GM12864 (cell line): ENCODE measurements at regions not wholly inside any gene's neighbourhood (a gene's known extent, or its start where the extent isn't known, plus 50 kb on each side); places are given as distances from the start of the nearest gene placed in this dataset.
"Not testable (repeated sequence)": the region's sequence is repeated elsewhere in the genome, so short reads cannot be mapped to it uniquely, and the experiment has no call there.

ENCODE experiments used
- DNase-seq: peaks from one replicate; pipeline ENCODE4 v3.0.0-alpha.2; 2011; ENCODE audit warnings: low read depth
- H3K4me3 ChIP-seq: 2 replicates; pipeline ENCODE4 v1.5.1; 2011; ENCODE audit warnings: mild to moderate bottlenecking, low read depth, low read length, control low read depth
- TF ChIP-seq, protein P1 (sequence below): IDR thresholded peaks from 2 replicates; pipeline ENCODE4 v1.5.1; 2011; ENCODE audit warnings: low read depth, mild to moderate bottlenecking, moderate library complexity, low read length, control low read depth, inconsistent platforms; ENCODE audit errors: missing control alignments

DNA sequence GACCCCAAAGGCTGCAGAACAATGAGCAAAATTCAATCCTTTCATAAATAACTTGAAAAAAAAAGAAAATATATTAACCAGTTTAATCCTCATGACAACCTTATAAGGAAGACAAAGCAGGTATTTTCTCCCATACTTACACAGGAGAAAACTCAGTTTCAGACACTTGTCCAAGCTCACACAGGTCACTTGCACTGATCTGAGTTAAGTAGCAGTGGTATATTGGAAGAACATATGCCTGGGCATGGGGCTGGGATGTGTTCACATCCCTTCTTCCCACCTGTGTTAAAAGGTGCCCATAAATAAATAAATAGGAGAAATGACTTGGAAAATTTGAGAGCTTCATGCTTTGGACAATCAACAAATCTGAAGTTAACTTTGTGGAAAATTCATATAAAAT is 63.5 kb upstream of the SELENOP start:
- no peak for DNase-seq
- H3K4me3 ChIP-seq, result no peak overlapping the region
- TF ChIP-seq, protein P1, sequence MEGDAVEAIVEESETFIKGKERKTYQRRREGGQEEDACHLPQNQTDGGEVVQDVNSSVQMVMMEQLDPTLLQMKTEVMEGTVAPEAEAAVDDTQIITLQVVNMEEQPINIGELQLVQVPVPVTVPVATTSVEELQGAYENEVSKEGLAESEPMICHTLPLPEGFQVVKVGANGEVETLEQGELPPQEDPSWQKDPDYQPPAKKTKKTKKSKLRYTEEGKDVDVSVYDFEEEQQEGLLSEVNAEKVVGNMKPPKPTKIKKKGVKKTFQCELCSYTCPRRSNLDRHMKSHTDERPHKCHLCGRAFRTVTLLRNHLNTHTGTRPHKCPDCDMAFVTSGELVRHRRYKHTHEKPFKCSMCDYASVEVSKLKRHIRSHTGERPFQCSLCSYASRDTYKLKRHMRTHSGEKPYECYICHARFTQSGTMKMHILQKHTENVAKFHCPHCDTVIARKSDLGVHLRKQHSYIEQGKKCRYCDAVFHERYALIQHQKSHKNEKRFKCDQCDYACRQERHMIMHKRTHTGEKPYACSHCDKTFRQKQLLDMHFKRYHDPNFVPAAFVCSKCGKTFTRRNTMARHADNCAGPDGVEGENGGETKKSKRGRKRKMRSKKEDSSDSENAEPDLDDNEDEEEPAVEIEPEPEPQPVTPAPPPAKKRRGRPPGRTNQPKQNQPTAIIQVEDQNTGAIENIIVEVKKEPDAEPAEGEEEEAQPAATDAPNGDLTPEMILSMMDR, result no peak

DNA sequence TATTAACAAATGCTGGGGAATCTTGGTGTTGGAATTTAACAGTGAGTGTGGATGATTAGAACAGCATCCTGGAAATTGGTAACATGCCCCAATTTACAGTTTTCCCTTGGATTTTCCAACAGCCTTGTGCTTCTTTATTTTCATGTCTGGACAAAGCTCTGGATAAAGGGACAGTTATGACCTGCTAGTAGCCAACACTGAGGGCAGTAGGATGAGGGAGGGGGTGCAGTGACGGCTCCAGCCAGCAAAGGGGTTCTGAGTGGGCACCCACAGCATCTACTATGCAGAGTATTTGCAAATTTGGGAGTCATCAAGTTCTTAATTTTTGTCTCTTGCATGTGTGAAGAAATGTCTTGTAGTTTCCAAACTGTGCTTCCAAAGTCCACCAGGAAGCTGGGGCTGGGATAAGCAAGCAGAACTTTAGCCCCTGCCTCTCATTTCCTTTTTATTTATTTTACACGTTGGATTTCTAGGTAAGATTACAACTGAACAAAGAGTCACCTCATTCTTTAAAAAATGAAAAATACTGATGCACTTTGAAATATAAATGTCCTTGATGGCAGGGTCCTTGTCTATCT is 63.0 kb upstream of the SELENOP start:
- no peak for DNase-seq
- TF ChIP-seq, protein P1, result no peak
- no peak overlapping the region for H3K4me3 ChIP-seq

DNA sequence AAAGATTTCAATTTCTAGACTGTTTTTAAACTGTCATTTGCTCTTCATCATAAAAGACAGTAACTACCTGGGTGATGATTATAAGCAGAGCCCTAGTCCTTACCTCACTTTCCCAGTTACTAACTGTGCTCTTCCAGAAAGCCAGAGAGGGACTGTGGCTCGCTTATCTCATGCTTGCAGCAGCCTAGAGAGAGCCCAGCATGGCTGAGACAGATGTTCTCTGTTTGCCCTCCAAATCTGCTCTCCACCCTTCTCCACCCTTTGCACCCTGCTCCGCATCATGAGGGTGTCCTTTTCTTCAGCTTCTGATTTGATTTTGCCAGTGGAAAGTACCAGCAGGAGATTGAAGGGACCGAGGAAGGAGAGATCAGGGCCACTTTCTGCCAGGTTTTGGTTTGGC is 61.2 kb upstream of the SELENOP start:
- no peak overlapping the region for H3K4me3 ChIP-seq
- TF ChIP-seq, protein P1, result no peak
- no peak for DNase-seq

DNA sequence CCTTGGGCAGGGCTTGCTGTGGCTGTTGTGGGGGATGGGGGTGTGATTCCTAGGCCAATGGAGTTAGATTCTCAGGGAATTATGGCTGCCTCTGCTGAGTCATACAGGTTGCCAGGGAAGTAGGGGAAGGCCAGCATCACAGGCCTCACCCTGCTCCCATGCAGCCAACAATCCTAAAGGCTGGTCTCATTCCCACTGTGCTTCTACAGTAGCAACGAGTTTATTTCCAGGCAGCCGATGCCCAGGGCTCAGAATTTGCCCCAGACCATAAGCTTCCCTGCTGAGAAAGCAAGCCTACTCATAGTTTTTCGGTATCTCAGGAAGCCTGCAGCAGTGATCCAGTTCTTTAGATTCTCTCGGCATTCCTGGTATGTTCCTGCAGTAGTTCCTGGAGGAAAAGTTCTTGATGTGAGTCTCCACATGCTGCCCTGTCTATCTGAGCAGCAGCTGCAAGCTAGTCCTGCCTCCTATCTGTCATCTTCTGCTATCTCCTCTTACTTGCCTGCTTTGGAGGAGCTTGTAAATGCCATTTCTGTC is 59.3 kb upstream of the SELENOP start:
- no peak for DNase-seq
- TF ChIP-seq, protein P1, result no peak
- no peak overlapping the region for H3K4me3 ChIP-seq

DNA sequence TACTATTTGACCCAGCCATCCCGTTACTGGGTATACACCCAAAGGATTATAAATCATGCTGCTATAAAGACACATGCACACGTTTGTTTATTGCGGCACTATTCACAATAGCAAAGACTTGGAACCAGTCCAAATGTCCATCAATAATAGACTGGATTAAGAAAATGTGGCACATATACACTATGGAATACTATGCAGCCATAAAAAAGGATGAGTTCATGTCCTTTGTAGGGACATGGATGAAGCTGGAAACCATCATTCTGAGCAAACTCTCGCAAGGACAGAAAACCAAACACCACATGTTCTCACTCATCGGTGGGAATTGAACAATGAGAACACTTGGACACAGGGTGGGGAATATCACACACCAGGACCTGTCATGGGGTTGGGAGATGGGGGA is 56.7 kb upstream of the SELENOP start:
- H3K4me3 ChIP-seq, DNase-seq: not testable (repeated sequence)

DNA sequence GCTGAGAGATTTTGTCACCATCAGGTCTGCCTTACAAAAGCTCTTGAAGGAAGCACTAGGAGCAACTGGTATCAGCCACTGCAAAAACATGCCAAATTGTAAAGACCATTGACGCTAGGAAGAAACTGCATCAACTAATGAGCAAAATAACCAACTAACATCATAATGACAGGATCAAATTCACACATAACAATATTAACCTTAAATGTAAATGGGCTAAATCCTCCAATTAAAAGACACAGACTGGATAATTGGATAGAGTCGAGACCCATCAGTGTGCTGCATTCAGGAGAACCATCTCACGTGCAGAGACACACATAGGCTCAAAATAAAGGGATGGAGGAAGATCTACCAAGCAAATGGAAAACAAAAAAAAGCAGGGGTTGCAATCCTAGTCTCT is 53.1 kb upstream of the SELENOP start:
- DNase-seq, result not testable (repeated sequence)

More for the DNA sequence above, 53.1 kb upstream of the SELENOP start:
- not testable (repeated sequence) for H3K4me3 ChIP-seq
